Breast epithelium (tissue), 3 donors: ENCODE measurements at regions not wholly inside any gene's neighbourhood (a gene's known extent, or its start where the extent isn't known, plus 50 kb on each side); places are given as distances from the start of the nearest gene placed in this dataset.

Experiments
- CTCF ChIP-seq, 3 donors: fragments of 450-650 bp; IDR thresholded peaks; one replicate each; pipeline ENCODE4 v1.5.1; 2016 to 2017; ENCODE audit warnings: antibody characterized with exemption in 3 of 3, mild to moderate bottlenecking in 3 of 3, moderate library complexity in 3 of 3
- POLR2A ChIP-seq: fragments of 450-650 bp; IDR thresholded peaks from one replicate; pipeline ENCODE4 v1.6.1; 2016; ENCODE audit warnings: antibody characterized with exemption, mild to moderate bottlenecking, moderate library complexity
- POLR2AphosphoS5 ChIP-seq, 3 donors: sonication (generic); formaldehyde crosslinking; IDR thresholded peaks; one replicate each; pipeline ENCODE4 v1.6.1; 2017; ENCODE audit warnings: antibody characterized with exemption in 3 of 3

- no peak for TF ChIP-seq CTCF (IDR thresholded peaks at IDR 0.05)
- no peak for TF ChIP-seq POLR2A
- TF ChIP-seq POLR2AphosphoS5 (IDR thresholded peaks at IDR 0.05) = no peak
Observed at GRCh38 chr4:156391325-156391653, 437.6 kb upstream of the CTSO start.
